OCI-LY1 (cell line): ENCODE measurements at regions not wholly inside any gene's neighbourhood (a gene's known extent, or its start where the extent isn't known, plus 50 kb on each side); places are given as distances from the start of the nearest gene placed in this dataset.

Source experiments
- EZH2 ChIP-seq: fragments of 200-600 bp; sonication (generic), shearing (Covaris generic); IDR thresholded peaks from 2 replicates; pipeline ENCODE4 v1.8.0; 2017; ENCODE audit warnings: borderline replicate concordance, mixed run types, mild to moderate bottlenecking, antibody characterized with exemption, low read length, moderate library complexity, mixed read lengths
- TF ChIP-seq, protein P1 (sequence below): fragments of 200-600 bp; sonication (generic), shearing (Covaris generic); IDR thresholded peaks from 2 replicates; pipeline ENCODE4 v1.5.1; 2017; ENCODE audit warnings: mild to moderate bottlenecking, antibody characterized with exemption, low read length, moderate library complexity, mixed read lengths

DNA sequence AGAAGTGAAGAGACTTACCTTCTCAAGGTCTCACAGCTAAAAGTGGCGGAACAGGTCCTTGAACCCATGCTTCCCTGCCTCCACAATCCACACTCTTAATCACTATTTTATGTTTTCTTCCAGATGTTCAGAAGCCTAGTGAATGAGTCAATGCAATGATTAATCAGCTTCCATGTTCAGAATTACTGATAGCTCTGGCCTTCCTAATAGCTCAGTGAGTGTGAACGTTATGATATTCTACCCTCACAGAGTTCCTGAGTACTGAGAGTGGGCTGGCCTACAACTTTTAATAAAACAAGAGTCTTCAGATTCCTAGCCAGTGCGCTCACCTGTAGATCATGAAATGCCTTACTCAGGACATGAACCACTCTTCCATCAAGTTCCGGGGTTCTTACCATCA lies 443.0 kb upstream of the ADAMTS9 start:
- TF ChIP-seq, protein P1, sequence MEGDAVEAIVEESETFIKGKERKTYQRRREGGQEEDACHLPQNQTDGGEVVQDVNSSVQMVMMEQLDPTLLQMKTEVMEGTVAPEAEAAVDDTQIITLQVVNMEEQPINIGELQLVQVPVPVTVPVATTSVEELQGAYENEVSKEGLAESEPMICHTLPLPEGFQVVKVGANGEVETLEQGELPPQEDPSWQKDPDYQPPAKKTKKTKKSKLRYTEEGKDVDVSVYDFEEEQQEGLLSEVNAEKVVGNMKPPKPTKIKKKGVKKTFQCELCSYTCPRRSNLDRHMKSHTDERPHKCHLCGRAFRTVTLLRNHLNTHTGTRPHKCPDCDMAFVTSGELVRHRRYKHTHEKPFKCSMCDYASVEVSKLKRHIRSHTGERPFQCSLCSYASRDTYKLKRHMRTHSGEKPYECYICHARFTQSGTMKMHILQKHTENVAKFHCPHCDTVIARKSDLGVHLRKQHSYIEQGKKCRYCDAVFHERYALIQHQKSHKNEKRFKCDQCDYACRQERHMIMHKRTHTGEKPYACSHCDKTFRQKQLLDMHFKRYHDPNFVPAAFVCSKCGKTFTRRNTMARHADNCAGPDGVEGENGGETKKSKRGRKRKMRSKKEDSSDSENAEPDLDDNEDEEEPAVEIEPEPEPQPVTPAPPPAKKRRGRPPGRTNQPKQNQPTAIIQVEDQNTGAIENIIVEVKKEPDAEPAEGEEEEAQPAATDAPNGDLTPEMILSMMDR = no peak
- no peak for TF ChIP-seq EZH2
